ENCODE measurements at regions not wholly inside any gene's neighbourhood (a gene's known extent, or its start where the extent isn't known, plus 50 kb on each side); places are given as distances from the start of the nearest gene placed in this dataset.

DNA sequence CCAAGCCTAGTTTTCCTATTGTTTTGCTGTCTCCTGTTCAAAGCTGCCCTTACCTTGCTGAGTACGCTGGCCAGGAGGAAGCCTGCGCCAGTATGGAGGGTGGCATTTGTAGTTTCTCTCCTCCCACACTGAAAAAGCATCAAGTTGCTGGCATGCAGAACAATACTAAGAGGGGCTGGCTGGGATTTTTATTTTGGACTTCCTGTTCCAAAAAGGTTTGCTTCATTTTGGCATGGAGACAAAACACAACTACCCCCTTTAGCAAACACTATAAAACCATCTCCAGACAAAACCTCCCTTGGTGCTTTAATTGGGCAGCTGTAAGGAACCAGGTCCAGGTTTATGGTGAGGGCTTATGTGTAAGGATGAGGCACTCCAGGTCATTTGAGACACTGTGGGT is 457.6 kb downstream of the PDCD6IP start:
- TF ChIP-seq, protein P1, sequence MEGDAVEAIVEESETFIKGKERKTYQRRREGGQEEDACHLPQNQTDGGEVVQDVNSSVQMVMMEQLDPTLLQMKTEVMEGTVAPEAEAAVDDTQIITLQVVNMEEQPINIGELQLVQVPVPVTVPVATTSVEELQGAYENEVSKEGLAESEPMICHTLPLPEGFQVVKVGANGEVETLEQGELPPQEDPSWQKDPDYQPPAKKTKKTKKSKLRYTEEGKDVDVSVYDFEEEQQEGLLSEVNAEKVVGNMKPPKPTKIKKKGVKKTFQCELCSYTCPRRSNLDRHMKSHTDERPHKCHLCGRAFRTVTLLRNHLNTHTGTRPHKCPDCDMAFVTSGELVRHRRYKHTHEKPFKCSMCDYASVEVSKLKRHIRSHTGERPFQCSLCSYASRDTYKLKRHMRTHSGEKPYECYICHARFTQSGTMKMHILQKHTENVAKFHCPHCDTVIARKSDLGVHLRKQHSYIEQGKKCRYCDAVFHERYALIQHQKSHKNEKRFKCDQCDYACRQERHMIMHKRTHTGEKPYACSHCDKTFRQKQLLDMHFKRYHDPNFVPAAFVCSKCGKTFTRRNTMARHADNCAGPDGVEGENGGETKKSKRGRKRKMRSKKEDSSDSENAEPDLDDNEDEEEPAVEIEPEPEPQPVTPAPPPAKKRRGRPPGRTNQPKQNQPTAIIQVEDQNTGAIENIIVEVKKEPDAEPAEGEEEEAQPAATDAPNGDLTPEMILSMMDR (IDR thresholded peaks at IDR 0.05), result no peak
- TF ChIP-seq POLR2A (IDR thresholded peaks at IDR 0.05), result no peak

All from lower leg skin (tissue), 3 donors.